ENCODE measurements at regions not wholly inside any gene's neighbourhood (a gene's known extent, or its start where the extent isn't known, plus 50 kb on each side); places are given as distances from the start of the nearest gene placed in this dataset.

DNA sequence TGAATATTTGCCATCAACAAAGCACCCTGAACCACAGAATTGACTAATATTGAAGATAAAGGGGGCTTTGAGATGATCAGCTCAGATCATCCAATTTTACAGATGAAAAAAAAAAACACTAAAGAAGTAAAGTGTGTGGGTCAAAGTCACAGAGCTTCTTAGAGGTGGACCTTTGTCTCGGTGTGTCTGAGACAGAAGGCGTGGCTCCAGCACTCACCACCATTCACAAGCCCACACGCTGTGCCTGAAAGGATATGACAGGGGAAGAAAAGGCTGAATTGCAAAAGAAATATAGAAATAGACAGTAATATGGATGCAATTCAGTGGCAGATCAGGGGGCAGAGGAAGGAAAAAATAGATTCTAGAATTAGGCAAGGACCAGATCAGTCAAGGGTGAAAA is 114.9 kb upstream of the PLXNA4 start:
- Histone ChIP-seq H3K9me2 (ENCODE audit: insufficient read depth, low read length) (no peaks in the 10 kb centered on the region), H3K79me2 (replicated peaks; ENCODE audit: insufficient read depth, low read length) (no peaks in the 10 kb centered on the region), H3K9ac (ENCODE audit: low read length) (no peak overlapping the region), H3F3A (ENCODE audit: insufficient read depth, low read length, poor library complexity, severe bottlenecking) (no peaks in the 10 kb centered on the region), H2AFZ (ENCODE audit: low read depth, low read length) (no peak overlapping the region), H3K27me3 (ENCODE audit: insufficient read depth, low read depth, low read length) (no peaks in the 10 kb centered on the region), H3K27ac (ENCODE audit: low read length) (no peak overlapping the region), H3K36me3 (ENCODE audit: insufficient read depth, low read length) (no peaks in the 10 kb centered on the region), H3K9me3 (ENCODE audit: low read length) (no peaks in the 10 kb centered on the region), H3K4me3 (ENCODE audit: low read length) (no peak overlapping the region), H4K20me1 (ENCODE audit: insufficient read depth) (no peaks in the 10 kb centered on the region), H3K4me2 (ENCODE audit: low read length) (no peak overlapping the region)
- TF ChIP-seq, protein P1, sequence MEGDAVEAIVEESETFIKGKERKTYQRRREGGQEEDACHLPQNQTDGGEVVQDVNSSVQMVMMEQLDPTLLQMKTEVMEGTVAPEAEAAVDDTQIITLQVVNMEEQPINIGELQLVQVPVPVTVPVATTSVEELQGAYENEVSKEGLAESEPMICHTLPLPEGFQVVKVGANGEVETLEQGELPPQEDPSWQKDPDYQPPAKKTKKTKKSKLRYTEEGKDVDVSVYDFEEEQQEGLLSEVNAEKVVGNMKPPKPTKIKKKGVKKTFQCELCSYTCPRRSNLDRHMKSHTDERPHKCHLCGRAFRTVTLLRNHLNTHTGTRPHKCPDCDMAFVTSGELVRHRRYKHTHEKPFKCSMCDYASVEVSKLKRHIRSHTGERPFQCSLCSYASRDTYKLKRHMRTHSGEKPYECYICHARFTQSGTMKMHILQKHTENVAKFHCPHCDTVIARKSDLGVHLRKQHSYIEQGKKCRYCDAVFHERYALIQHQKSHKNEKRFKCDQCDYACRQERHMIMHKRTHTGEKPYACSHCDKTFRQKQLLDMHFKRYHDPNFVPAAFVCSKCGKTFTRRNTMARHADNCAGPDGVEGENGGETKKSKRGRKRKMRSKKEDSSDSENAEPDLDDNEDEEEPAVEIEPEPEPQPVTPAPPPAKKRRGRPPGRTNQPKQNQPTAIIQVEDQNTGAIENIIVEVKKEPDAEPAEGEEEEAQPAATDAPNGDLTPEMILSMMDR (IDR thresholded peaks at IDR 0.05; ENCODE audit: poor library complexity, severe bottlenecking): no peak
- TF ChIP-seq SMC3 (conservative IDR thresholded peaks at IDR 0.05; ENCODE audit: poor library complexity) (no peak), POLR2AphosphoS5 (IDR thresholded peaks at IDR 0.05) (no peak), RAD21 (conservative IDR thresholded peaks at IDR 0.05) (no peak), EZH2 (IDR thresholded peaks at IDR 0.05; ENCODE audit: borderline replicate concordance, insufficient read depth, low read length, poor library complexity, severe bottlenecking) (no peak), EP300 (conservative IDR thresholded peaks at IDR 0.05; ENCODE audit: poor library complexity, severe bottlenecking) (no peak), TAF1 (IDR thresholded peaks at IDR 0.05; ENCODE audit: low read depth) (no peak), MXI1 (conservative IDR thresholded peaks at IDR 0.05; ENCODE audit: poor library complexity, severe bottlenecking) (no peak)
- TF ChIP-seq, protein P2, sequence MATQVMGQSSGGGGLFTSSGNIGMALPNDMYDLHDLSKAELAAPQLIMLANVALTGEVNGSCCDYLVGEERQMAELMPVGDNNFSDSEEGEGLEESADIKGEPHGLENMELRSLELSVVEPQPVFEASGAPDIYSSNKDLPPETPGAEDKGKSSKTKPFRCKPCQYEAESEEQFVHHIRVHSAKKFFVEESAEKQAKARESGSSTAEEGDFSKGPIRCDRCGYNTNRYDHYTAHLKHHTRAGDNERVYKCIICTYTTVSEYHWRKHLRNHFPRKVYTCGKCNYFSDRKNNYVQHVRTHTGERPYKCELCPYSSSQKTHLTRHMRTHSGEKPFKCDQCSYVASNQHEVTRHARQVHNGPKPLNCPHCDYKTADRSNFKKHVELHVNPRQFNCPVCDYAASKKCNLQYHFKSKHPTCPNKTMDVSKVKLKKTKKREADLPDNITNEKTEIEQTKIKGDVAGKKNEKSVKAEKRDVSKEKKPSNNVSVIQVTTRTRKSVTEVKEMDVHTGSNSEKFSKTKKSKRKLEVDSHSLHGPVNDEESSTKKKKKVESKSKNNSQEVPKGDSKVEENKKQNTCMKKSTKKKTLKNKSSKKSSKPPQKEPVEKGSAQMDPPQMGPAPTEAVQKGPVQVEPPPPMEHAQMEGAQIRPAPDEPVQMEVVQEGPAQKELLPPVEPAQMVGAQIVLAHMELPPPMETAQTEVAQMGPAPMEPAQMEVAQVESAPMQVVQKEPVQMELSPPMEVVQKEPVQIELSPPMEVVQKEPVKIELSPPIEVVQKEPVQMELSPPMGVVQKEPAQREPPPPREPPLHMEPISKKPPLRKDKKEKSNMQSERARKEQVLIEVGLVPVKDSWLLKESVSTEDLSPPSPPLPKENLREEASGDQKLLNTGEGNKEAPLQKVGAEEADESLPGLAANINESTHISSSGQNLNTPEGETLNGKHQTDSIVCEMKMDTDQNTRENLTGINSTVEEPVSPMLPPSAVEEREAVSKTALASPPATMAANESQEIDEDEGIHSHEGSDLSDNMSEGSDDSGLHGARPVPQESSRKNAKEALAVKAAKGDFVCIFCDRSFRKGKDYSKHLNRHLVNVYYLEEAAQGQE (IDR thresholded peaks at IDR 0.05; ENCODE audit: borderline replicate concordance): no peak

DNA sequence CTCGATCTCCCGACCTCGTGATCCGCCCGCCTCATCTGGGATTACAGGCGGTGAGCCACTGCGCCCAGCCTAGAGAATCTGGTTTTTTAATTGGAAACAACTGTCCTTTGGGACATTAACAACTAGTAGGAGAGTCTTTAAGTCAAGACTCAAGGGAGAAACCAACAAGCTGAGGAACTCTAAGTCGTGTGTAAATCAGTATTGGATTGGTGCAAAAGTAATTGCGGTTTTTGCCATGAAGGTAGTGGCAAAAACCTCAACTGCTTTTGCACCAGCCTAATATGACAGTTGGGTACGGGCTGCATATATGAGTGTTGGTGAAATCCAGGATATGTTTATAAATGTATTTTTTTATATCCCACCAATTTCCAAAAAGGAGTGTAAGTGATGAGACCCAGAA is 113.9 kb upstream of the PLXNA4 start:
- H3K9me3 ChIP-seq (ENCODE audit: low read length): no peaks in the 10 kb centered on the region
- no peaks in the 10 kb centered on the region for H3F3A ChIP-seq (ENCODE audit: insufficient read depth, low read length, poor library complexity, severe bottlenecking)
- no peaks in the 10 kb centered on the region for H3K79me2 ChIP-seq (replicated peaks; ENCODE audit: insufficient read depth, low read length)
- no peaks in the 10 kb centered on the region for H4K20me1 ChIP-seq (ENCODE audit: insufficient read depth)
- no peaks in the 10 kb centered on the region for H3K36me3 ChIP-seq (ENCODE audit: insufficient read depth, low read length)
- H3K4me2 ChIP-seq (ENCODE audit: low read length): no peak overlapping the region
- no peaks in the 10 kb centered on the region for H3K9me2 ChIP-seq (ENCODE audit: insufficient read depth, low read length)
- H3K27ac ChIP-seq (ENCODE audit: low read length): no peak overlapping the region
- H3K27me3 ChIP-seq (ENCODE audit: insufficient read depth, low read depth, low read length): no peaks in the 10 kb centered on the region
- no peak overlapping the region for H2AFZ ChIP-seq (ENCODE audit: low read depth, low read length)
- no peak overlapping the region for H3K9ac ChIP-seq (ENCODE audit: low read length)
- H3K4me3 ChIP-seq (ENCODE audit: low read length): no peak overlapping the region
- TF ChIP-seq, protein P2 (IDR thresholded peaks at IDR 0.05; ENCODE audit: borderline replicate concordance): no peak
- TF ChIP-seq MXI1 (conservative IDR thresholded peaks at IDR 0.05; ENCODE audit: poor library complexity, severe bottlenecking): no peak
- TF ChIP-seq RAD21 (conservative IDR thresholded peaks at IDR 0.05): no peak
- TF ChIP-seq SMC3 (conservative IDR thresholded peaks at IDR 0.05; ENCODE audit: poor library complexity): no peak
- TF ChIP-seq POLR2AphosphoS5 (IDR thresholded peaks at IDR 0.05): no peak
- TF ChIP-seq, protein P1 (IDR thresholded peaks at IDR 0.05; ENCODE audit: poor library complexity, severe bottlenecking): no peak
- TF ChIP-seq EZH2 (IDR thresholded peaks at IDR 0.05; ENCODE audit: borderline replicate concordance, insufficient read depth, low read length, poor library complexity, severe bottlenecking): no peak
- TF ChIP-seq EP300 (conservative IDR thresholded peaks at IDR 0.05; ENCODE audit: poor library complexity, severe bottlenecking): no peak
- TF ChIP-seq TAF1 (IDR thresholded peaks at IDR 0.05; ENCODE audit: low read depth): no peak

All from neural cell (in vitro differentiated cells).